NCI-H2107 treated with DMSO at 0.1 percent for 48 hours (cell line): ENCODE measurements at regions not wholly inside any gene's neighbourhood (a gene's known extent, or its start where the extent isn't known, plus 50 kb on each side); places are given as distances from the start of the nearest gene placed in this dataset.
"Not testable (repeated sequence)": the region's sequence is repeated elsewhere in the genome, so short reads cannot be mapped to it uniquely, and the experiment has no call there.

Experiments used
- DNase-seq: peaks from one replicate; lab custom pipeline; 2025; ENCODE audit not compliant: unreplicated experiment; lab: John Stamatoyannopoulos, UW

DNA sequence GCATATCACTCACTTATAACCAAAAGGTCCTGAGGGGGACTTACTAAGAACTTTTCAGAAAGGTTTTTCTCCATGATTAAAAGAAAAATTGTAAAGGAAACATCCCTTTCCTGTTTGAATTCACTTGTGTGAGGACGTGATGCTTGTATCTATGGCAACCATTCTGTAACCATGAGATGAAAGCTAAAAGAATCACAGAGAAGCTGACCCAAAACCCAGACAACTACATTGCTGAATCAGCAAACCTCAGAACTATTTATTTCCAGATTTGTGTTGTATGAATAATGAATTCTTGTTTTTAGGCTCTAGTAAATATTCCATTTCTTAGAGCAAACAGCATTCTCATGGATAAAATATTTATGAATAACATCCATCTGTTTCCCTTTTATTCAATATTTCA lies 91.2 kb downstream of the RCHY1 start:
- DNase-seq, result no peak

DNA sequence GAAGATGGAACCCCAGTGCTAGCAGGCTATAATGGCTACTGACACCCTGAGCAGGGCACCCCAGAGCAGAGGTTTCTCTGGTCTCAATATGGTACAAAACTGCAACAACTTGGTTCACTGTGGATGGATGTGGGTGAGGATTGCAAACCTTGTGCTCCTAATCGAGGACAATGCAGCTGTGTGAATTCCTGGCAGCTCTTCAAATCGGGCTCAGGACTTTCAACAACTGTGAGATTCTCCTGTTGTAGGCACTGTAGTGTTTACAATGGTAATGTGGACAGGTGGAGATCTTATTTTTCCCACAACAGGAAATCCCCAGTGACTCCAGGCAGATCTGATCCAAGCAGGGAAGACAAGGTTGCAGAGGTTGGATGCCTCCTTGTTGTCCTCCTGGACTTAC lies 101.5 kb downstream of the RCHY1 start:
- DNase-seq, result no peak

DNA sequence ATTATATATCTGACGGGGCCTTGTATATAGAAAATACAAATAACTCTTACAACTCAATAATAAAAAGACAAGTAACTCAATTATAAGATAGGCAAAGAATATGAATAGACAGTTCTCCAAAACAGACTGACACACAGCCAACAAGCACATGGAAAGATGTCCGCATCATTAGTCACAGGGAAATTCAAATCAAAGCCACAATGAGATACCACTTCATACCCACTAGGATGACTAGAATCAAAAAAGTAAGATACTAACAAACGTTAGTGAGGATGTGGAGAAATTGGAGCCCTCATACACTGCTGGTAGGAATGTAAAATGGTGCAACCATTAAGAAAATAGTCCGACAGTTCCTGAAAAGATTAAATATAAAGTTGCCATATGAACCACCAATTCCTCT lies 115.7 kb downstream of the RCHY1 start:
- no peak for DNase-seq

DNA sequence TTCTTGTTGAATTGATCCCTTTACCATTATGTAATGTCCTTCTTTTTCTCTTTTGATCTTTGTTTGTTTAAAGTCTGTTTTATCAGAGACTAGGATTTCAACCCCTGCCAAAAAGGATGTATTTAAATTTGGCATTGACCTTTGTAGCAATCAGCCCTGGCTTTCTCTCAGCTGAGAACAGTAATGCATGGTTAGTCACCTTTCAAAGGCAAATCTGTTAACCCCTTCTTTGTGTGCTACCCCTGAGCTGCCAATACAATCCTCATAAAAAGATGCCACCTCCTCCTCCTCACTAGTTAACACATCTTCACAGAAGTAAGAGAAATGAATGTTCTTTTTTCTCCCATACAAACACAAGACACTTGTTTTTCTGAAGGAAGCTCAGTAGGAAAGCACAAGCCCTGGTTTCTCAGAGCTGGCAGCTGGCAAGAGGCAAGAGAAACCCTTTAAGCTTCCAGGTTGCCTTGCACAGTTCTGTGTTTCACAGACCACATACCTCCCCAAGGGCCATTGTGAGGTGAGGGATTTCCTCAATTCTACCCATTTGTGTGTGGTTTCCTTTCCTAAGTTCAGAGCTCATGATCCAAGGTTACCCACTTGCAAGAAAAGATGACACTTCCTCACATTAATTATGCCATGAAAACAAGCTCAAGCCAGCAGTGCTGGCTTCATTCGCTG lies 122.6 kb downstream of the RCHY1 start:
- DNase-seq, result no peak

DNA sequence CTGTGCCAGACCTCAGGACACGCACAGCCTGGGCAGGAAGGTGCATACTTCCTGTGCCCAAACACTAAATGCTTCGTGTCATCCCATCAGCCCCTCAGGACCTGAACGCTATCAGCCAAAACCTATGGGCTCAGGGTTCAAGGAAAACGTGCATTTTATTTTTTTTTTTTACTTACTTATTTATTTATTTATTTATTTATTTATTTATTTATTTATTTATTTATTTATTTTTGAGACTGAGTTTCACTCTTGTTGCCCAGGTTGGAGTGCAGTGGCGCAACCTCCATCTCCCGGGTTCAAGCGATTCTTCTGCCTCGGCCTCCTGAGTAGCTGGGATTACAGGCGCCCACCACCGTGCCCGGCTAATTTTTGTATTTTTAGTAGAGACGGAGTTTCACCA lies 127.8 kb downstream of the RCHY1 start:
- DNase-seq, result not testable (repeated sequence)

DNA sequence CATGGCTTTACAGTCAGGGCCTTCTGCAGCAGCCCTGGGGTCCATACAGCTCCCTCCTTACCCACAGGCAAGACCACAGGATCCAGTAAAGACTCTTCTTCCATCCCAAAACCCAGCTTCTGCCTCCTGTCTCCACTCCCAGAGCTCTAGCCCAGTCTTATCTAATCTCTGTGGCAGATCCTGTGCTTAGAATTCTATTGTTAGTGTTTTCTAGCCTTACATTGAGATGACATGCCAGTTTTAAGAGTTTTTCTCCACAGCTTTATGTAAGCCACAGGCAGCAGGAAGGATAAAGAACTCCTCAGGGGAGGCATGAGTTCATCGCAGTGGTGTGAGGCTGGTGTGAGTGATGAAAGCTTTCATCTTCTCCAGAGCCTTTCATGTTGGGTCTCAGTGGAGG lies 129.1 kb downstream of the RCHY1 start:
- no peak for DNase-seq

DNA sequence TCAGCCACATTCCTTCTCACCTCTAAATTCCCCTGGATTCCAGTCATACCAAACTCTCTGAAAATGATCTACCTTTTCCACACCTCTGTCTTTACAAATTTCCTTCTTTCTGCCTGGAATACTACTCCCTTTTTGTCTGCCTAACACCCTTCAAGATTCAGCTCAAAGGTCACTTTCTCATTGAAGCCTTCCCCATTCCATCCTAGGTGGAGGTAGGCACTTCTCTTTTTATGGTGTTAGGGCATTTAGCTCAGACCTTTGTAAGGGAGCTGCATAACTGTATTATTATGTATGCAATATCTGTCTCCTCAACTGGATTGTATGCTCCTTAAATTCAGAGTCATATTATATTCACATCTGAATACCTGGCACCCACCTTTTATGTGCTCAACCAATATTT lies 137.7 kb downstream of the RCHY1 start:
- no peak for DNase-seq

DNA sequence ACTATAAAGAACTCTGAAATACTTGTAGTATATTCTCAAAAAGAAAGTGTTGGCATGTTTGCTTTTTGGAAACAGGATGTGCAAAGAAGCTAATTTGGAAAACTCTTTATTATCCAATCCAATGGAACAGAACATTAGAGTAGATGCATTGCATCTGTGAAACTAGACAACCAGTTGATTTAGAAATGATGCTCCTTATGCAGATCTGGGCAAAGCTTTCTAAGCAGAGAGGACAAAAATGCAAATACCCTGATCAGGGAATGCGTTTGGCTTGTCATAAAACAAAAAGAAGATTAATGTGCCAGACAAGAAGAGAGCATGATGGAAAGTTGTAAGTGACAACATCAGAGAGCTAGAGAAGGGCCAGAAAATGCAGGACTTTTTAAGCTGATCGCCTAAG lies 142.3 kb downstream of the RCHY1 start:
- no peak for DNase-seq

DNA sequence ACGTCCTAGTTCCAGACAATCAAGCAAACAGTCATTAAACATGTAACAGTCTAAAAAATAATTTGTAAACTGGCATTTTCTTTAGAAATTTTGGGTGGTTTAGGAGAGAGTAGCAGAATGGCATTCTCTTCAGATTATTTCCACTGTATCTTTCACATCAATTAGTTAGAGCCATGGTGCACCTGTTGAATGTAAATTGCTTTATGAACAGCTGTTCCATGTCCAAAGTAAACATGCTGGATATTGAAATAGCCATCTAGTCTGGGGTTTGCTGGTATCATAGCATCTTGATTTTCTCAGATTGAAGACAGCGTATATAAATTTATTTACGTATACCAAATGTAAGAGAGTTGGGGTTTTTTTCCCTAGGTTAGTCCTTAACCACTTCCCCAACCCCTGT lies 143.6 kb downstream of the RCHY1 start:
- DNase-seq, result no peak

DNA sequence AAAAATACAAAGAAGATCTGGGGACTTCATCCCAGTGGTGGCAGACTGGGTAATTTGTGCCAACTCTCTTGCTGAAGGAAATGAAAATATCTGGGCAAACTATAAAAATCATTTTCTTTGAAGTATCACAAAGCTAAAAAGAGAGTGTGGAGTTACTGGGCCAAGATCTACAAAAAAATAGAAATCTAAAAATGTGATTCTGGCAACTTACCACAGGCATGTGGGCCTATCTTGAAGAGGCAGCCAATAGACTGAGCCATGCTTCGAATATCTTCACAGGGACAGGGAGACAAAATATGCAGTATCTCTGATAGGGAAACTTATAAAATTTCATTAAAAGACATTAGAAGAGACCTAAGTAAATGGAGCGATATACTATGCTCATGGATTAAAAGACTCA lies 168.8 kb downstream of the RCHY1 start:
- no peak for DNase-seq

DNA sequence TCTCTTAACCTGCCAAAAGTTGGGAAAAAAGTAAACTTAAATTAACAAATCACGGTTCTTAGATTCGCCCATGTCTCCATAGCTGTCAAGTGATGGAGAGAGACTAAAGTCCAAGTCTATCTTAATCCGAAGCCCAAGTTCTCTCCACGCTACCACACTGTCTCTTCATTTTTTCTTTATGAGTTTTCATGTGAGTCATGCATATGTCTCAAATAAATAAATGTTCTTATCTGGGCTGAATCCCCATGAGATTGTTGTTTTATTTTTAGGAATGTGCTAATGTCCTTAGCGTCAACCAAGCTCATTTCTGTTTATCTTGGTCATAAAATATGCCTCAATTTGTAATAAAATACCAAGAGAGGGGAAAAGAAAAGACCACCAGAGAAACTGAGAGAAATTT lies 169.3 kb downstream of the RCHY1 start:
- no peak for DNase-seq

DNA sequence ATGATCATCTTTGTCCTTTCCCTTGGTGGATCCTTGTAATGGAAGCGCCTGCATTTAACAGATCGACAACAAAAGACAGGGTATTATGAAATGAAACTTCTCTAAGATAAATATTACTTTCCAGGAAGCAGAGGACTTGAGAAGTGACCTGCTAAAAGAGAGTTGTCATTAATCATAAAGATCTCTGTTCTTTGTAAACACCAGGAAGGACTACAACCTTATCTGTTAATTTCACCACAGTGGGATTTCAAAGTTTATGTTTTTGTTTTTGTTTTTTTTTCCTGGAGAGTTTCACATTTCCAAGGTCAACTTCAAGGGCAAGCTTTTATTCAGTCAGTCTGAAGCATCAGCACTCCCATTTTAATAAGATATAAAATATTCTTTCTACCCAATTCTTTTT lies 170.9 kb downstream of the RCHY1 start:
- no peak for DNase-seq

DNA sequence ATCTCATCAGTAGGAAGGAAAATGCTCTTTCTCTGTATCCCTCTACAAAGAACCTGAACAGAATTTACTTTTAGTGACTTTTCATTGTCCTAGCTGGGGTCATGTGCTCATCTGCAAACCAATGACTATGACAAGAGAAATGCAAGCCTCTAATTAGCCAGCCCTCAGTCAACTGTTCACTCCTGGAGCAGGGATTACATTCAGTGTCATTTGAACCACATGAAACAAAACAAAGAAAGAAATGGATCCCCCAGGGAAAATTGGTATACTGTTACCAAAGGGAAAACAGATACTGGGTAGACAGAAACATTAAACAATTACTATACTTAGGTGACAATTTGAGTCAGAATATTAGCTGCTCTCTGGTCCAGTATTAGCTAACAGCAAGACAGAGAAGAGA lies 173.6 kb downstream of the RCHY1 start:
- peak; percentile 2 for DNase-seq

DNA sequence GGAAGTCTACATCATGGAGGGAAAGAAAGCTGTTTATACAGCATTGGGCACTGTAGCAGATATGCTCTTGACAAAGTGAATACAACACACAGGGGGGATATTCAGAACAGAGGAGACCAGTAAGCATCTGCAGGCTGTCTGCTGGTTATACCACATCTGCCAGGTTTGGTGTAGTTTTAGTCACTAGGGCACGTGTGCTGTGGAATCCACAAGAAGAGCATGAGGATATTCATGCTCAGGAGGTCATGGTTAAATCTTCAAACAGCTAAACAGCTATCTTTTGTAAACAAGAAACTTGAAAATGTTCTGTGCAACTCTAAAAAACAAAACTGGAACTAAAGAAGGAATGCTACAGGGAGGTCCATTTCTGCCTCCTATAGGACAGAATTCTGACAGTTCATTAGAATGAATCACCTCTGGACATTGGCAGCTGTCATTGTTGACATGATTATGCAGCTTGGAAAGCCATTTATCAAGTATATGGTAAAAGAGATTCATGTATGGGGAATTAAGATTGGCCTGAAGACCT lies 175.8 kb downstream of the RCHY1 start:
- DNase-seq, result no peak

DNA sequence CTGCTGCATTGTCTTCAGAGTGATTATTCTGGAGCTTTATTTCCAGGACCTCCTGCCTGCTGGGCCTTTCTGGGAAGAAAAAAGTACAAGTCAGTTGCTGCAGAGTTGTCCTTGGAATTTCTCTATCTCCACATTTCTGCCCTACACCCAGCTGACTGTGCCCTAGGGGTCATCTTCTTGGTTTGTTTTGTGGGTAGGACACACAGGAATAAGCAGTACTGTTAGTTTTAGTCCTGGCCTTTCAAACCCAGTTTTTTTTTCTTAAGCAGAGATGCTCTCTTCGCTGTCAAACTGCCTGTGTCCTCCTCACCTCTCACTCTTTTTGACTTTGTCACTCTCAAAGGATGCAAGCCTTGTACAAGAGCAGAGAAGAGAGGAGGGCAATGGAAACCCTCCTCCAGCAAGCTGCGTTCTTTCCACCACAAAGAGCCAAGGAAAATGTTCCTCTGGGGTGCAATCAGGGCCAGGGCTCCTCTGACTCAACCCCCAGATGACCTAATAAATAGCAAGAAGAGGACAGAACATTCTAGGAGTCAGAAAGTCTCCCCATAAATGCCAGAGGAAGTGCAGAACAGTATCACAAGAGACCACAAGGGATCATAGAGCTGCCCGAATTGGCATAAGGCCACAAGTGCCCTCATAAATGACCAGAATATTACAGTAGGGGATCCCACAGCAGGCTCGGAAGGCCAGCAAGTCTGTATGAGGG lies 186.2 kb downstream of the RCHY1 start:
- no peak for DNase-seq

DNA sequence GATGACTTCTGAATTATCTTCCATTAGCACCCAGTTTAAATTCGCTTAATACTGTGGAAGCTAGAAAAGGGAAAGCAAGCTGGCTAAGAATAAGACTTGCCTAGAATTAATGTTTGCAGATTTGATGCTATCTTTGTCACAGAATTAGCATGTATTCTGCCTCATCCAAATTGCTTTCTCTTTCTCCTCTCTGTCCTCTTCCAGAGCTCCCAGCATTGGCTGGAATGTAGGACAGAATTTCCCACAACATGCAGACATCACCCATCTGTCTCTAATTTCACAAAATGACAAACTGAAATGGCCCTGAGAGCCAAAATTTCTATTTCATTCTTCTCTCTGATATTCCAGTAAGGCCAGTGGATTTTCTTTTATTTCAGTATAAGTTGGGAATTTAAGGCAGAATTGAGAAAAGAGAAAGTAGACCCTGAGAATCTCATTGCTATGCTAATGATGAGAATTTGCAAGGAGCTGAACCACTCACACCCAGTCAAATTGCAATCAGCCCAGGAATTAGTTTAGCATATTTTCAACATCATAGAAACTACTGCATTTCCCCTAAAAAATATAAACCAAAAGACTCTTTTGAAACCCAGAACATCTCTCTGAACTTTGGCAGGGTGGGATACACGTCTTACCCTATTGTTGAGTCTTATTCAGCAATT lies 188.8 kb downstream of the RCHY1 start:
- no peak for DNase-seq

DNA sequence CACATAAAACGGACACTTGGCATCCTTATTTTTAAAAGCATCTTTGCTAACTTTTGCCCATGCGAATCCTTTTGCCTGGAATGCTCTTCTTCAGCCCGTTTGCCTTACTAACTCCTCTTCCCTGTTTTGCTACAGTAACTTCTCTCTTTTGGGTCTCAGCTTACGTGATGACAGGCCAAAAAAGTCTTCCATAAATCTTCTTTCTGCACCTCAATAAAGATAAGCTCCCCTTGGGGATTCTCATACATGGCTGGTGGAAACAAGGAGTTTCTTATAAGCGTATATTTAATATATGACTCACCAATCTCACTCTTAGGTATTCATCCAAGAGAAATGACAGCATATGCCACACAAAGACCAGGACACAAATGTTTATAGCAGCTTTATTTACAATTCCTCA lies 192.7 kb downstream of the RCHY1 start:
- DNase-seq, result no peak

DNA sequence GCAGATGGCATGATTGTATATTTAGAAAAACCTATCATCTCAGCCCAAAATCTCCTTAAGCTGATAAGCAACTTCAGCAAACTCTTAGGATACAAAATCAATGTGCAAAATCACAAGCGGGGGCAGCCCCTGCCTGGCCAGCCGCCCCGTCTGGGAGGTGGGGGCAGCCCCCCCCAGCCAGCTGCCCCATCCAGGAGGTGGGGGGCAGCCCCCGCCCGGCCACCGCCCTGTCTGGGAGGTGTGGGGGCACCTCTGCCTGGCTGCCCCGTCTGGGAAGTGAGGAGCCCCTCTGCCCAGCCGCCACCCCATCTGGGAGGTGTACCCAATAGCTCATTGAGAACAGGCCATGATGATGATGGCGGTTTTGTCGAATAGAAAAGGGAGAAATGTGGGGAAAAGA lies 196.6 kb downstream of the RCHY1 start:
- not testable (repeated sequence) for DNase-seq

DNA sequence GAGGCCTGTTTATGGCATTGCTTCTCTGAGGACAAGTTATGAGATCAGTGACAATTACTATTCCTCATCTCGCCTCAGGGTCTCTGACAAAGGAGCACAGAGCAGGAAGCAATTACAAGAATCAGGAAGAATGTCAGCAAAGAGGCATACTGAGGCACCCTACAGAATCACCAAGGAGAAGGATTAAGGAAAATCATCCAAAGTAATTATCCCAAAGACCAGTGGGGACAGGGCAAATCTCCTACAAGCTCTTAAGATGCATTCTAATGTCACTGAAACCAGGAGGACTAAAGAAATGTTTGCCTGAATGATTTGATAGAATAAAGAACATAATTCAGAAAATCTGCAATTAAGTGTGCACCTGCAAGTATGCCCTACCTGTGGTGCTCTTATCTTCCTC lies 206.2 kb downstream of the RCHY1 start:
- DNase-seq, result no peak

DNA sequence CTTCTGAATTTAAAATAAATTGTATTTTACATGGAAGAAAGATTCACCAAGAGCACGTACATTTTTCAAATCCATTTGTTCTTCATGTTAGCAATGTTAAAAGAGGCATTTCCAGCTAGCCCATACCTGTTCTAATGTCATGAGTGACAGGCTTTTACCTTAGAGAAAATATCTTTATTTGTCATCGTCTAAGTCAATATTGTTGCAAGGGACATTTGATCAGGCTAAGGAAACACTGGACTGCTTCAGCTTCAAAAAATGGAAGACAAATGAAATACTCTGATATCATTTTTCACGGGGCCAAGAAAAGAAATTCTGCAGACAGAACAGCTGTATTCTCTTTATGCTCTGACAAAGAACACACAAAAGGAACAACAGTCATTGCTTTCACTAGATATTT lies 207.7 kb downstream of the RCHY1 start:
- no peak for DNase-seq

DNA sequence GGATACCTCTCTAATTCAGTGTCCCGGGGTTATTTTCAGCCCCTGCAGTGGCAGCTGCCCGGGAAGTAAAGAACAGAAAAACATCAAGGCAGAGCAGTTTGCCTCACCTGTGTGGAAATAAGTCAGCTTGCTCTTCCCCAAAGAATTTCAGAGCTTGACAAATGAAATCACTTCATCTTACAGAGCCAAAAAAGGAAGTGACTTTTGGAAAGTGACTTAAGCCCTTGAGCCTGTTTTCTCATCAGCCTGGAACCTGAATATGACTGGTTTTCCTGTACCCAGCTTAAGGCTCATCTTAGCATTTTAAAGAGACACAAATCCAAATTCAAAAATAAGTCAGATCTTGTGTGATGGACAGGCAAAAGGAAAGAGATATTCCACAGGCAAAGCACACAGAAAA lies 211.6 kb downstream of the RCHY1 start:
- no peak for DNase-seq

DNA sequence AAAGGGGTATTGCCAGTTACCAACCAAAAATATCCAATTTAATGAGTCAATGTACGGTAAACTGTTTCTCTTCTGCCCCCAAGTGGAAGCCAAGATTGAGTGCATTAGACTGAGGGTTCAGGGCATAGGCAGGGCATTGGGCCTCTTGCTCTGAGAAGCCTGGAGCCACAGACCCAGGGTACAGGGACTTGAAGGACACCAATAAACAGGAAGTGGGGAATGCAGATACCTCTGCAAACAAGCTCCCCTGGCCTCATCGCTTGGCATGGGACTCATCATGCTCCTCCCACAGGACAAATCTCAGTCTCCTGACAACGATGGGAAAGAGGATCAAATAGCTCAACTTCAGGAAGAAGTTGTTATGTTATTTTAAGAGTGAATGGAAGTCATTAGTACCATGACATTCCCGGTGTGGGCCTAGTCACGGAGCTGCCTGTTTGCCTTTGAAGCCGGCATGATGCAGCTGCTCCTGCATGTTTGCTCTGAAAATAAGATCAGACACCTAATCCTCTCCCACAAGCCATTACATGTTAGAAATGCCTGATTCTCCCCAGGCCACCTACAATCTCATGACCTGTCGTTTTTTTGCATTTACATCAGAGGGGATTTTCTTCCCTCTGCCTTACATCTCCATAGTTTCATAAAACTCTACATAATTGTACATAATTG lies 224.2 kb downstream of the RCHY1 start:
- no peak for DNase-seq
